Psoas muscle (tissue), 7 donors: ENCODE measurements at regions not wholly inside any gene's neighbourhood (a gene's known extent, or its start where the extent isn't known, plus 50 kb on each side); places are given as distances from the start of the nearest gene placed in this dataset.

ENCODE experiments used
- ATAC-seq, 4 donors: fragments of 200-7000 bp; cut with Tn5 transposase; one replicate each; pipeline ENCODE4 v1.9.1; 2020; ENCODE audit warnings: moderate library complexity in 3 of 4, mild to moderate bottlenecking in 2 of 4
- DNase-seq, 2 donors: peaks; one replicate each; pipeline ENCODE4 v3.0.0-alpha.2; 2020
- H3K27ac ChIP-seq: fragments of 200-600 bp; one replicate; pipeline ENCODE4 v1.8.0; 2022
- H3K27me3 ChIP-seq, 3 donors: fragments of 200-600 bp in 1 of 3; one replicate each; pipeline versions ENCODE4 v1.6.1 to v1.8.0; 2013 to 2022; ENCODE audit warnings: low read length in 2 of 3, mild to moderate bottlenecking in 2 of 3, moderate library complexity in 1 of 3; ENCODE audit not compliant: insufficient read depth in 3 of 3
- H3K36me3 ChIP-seq, 2 donors: fragments of 200-600 bp in 1 of 2; one replicate each; pipeline versions ENCODE4 v1.6.1 to v1.8.0; 2013 to 2022; ENCODE audit warnings: low read depth in 1 of 2, mild to moderate bottlenecking in 1 of 2, moderate library complexity in 1 of 2; ENCODE audit not compliant: insufficient read depth in 1 of 2
- H3K4me1 ChIP-seq: fragments of 200-600 bp; one replicate; pipeline ENCODE4 v1.8.0; 2022
- H3K4me3 ChIP-seq: fragments of 200-600 bp; one replicate; pipeline ENCODE4 v1.8.0; 2022; ENCODE audit warnings: mild to moderate bottlenecking
- H3K9me3 ChIP-seq: fragments of 200-600 bp; one replicate; pipeline ENCODE4 v1.8.0; 2022
- CTCF ChIP-seq: fragments of 200-600 bp; IDR thresholded peaks from one replicate; pipeline ENCODE4 v1.8.0; 2022; ENCODE audit warnings: antibody characterized with exemption
- WGBS, 3 donors: extraction: QIAGEN DNeasy Blood & Tissue Kit; methylation state at CpG; one replicate each; pipeline versions ENCODE4 v1.1.6 to v1.1.7; 2013; 5-methylcytosine and 5-hydroxymethylcytosine counted together
- intact Hi-C, 2 donors: fragments of 100-400 bp; cut with DNase I; formaldehyde crosslinking; loops; one replicate each; pipeline versions ENCODE4 v1.11.0 to v1.14.2; 2022
- donor health status: healthy with polysubstance abuse.
- donor health status: DM: no; HTN: no; CAD: no; lungs with moderate emphysema.
- donor health status: Bipolar disorder and iron deficiency.
- donor health status: healthy.
- donor health status: DM: yes; HTN: yes; CAD: no.
- donor health status: DM: no; HTN: no; CAD: no.
- donor health status: DM: yes; HTN: yes; CAD: no.

DNA sequence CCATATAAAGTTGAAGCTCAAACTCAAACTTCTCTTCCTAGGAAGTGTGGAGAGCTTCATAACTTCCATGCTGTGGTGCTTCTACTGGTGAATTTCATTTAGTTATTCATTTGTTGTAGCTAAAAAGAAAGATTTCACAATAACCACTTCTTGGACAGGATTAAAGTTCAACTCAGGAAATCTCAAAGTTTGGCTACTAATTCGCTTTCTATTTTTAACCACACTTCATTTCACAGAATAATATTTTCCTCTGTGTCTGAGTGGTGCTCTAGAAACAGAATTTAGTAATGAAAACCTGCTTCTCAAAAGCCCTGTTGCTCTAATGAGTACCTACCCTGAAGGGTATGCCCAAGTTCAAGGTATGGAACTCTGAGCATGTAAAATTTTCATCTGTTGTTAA is 73.9 kb downstream of the ACTBL2 start:
- Histone ChIP-seq H3K27me3 (no peaks in the 10 kb centered on the region), H3K9me3 (no peaks in the 10 kb centered on the region), H3K4me3 (no peak overlapping the region), H3K27ac (no peak overlapping the region), H3K36me3 (no peaks in the 10 kb centered on the region), H3K4me1 (peaks cover 11% of the 10 kb centered on the region)
- DNase-seq (no peak), ATAC-seq (peak in 1 of 4 donors; percentile 42)
- WGBS, 3 donors, result 15 to 50% (median 18%) methylated on average over 1 of the region's 1 CpG
- intact Hi-C loops, result no loop called here
- TF ChIP-seq CTCF, result no peak

GRCh38 chr5:57408285-57408684 is 74.3 kb downstream of the ACTBL2 start:
- DNase-seq, result no peak
- Histone ChIP-seq H3K4me1 (peaks cover 11% of the 10 kb centered on the region), H3K36me3 (no peaks in the 10 kb centered on the region), H3K4me3 (no peak overlapping the region), H3K9me3 (no peaks in the 10 kb centered on the region), H3K27ac (no peak overlapping the region), H3K27me3 (no peaks in the 10 kb centered on the region)
- WGBS, 3 donors, result 69 to 91% (median 81%) methylated on average over 5 of the region's 5 CpGs
- no peak for TF ChIP-seq CTCF
- intact Hi-C loops, result no loop called here
- no peak for ATAC-seq

GRCh38 chr5:57407391-57407790 is 75.2 kb downstream of the ACTBL2 start:
- no peak overlapping the region for H3K27ac ChIP-seq
- no peak overlapping the region for H3K4me3 ChIP-seq
- DNase-seq, result no peak
- H3K27me3 ChIP-seq, result no peaks in the 10 kb centered on the region
- no peak for ATAC-seq
- intact Hi-C loops, result no loop called here
- H3K36me3 ChIP-seq, result no peaks in the 10 kb centered on the region
- WGBS, 3 donors, result 67 to 83% (median 78%) methylated on average over 5 of the region's 5 CpGs
- peaks cover 11% of the 10 kb centered on the region for H3K4me1 ChIP-seq
- TF ChIP-seq CTCF, result no peak
- no peaks in the 10 kb centered on the region for H3K9me3 ChIP-seq

DNA sequence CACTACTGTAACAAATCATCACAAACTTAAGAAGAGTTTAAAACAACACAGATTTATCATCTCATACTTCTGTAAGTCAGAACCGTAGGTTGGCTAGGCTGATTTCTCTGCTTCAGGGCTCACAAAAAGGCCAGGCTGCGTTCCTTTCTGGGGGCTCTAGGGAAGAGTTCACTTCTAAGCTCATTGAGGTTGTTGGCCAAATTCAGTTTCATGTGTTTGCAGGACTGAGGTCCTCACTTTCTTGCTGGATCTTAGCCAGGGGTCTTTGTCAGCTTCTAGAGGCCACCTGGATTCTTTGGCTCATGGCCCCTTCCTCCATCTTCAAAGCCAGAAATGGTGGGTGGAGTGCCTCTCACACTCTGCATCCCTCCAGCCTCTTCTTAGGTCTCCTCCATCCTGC is 76.0 kb downstream of the ACTBL2 start:
- TF ChIP-seq CTCF, result no peak
- DNase-seq (no peak), ATAC-seq (no peak)
- H3K36me3 ChIP-seq, result no peaks in the 10 kb centered on the region
- H3K4me1 ChIP-seq, result peaks cover 11% of the 10 kb centered on the region
- intact Hi-C loops, result no loop called here
- 62 to 71% (median 65%) methylated on average over 2 of the region's 2 CpGs for WGBS, 3 donors
- H3K9me3 ChIP-seq, result no peaks in the 10 kb centered on the region
- H3K4me3 ChIP-seq, result no peak overlapping the region
- no peaks in the 10 kb centered on the region for H3K27me3 ChIP-seq
- no peak overlapping the region for H3K27ac ChIP-seq

DNA sequence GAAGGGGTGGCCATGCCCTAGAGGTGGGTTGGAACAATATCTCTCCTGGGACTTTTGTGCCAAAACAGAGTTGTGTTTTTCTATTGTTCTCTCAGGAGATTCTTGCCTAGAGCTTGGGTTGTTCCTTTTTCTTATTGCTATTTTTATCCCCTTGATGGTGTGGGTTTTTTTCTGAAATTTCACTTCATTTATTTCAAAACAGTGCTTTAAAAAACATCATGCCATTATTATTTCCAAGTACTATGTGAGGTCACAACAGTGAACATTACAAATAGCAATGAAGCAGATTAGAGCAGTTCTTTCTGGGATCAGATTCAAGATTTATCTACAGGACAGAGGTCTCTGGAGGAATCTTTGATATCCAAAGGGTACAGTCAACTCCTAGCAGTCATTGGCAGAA is 76.6 kb downstream of the ACTBL2 start:
- H3K27me3 ChIP-seq, result no peaks in the 10 kb centered on the region
- intact Hi-C loops, result no loop called here
- DNase-seq (no peak), ATAC-seq (no peak)
- TF ChIP-seq CTCF, result no peak
- no peak overlapping the region for H3K4me3 ChIP-seq
- H3K27ac ChIP-seq, result no peak overlapping the region
- H3K4me1 ChIP-seq, result peaks cover 11% of the 10 kb centered on the region
- H3K36me3 ChIP-seq, result no peaks in the 10 kb centered on the region
- no peaks in the 10 kb centered on the region for H3K9me3 ChIP-seq
